IMR-90 (cell line): ENCODE measurements at regions not wholly inside any gene's neighbourhood (a gene's known extent, or its start where the extent isn't known, plus 50 kb on each side); places are given as distances from the start of the nearest gene placed in this dataset.

Source experiments
- ATAC-seq: fragments of 200-7000 bp; cut with Tn5 transposase; 2 replicates; pipeline ENCODE4 v1.9.1; 2020; ENCODE audit warnings: low read depth, mild to moderate bottlenecking, moderate library complexity
- BruUV-seq: library from RNA; stranded (reverse); fragments of 400-500 nt; replicated peaks from 2 replicates; lab custom pipeline; 2021; lab: Mats Ljungman, UMichigan
- CTCF ChIA-PET: fragments of 300-600 bp; formaldehyde crosslinking; extraction: SDS; loops from one replicate; lab custom pipeline; 2021; ENCODE audit warnings: antibody characterized with exemption; lab: Yijun Ruan, JAX
- POLR2A ChIA-PET: fragments of 300-600 bp; sonication (Branson Sonifier 250); formaldehyde crosslinking; loops from one replicate; lab custom pipeline; 2022; ENCODE audit warnings: antibody characterized with exemption; ENCODE audit not compliant: unreplicated experiment; lab: Charles Lee
- DNase-seq: peaks from one replicate; pipeline ENCODE4 v3.0.0; 2013
- H2AFZ ChIP-seq: replicated peaks from 2 replicates; pipeline ENCODE3; 2013; ENCODE audit warnings: low read length, mild to moderate bottlenecking; ENCODE audit not compliant: poor library complexity
- H2AK5ac ChIP-seq: 2 replicates; pipeline ENCODE4 v1.6.1; 2013; ENCODE audit warnings: low read depth, low read length, inconsistent platforms
- H2AK9ac ChIP-seq: replicated peaks from 2 replicates; pipeline ENCODE3; 2013; ENCODE audit warnings: mild to moderate bottlenecking, low read depth, low read length, moderate library complexity; ENCODE audit not compliant: poor library complexity
- H2BK120ac ChIP-seq: 2 replicates; pipeline ENCODE4 v1.6.1; 2013; ENCODE audit warnings: low read depth, low read length, inconsistent platforms
- H2BK15ac ChIP-seq: 3 replicates; pipeline ENCODE4 v1.6.1; 2013; ENCODE audit warnings: low read depth, low read length, inconsistent platforms
- H2BK20ac ChIP-seq: 2 replicates; pipeline ENCODE4 v1.6.1; 2013; ENCODE audit warnings: low read depth, mild to moderate bottlenecking, inconsistent platforms, low read length, moderate library complexity
- H2BK5ac ChIP-seq: 2 replicates; pipeline ENCODE4 v1.6.1; 2013; ENCODE audit warnings: mild to moderate bottlenecking, low read depth, low read length, inconsistent platforms; ENCODE audit not compliant: poor library complexity, severe bottlenecking
- H3K14ac ChIP-seq: replicated peaks from 2 replicates; pipeline ENCODE4 v1.6.1; 2013; ENCODE audit warnings: low read depth, low read length, inconsistent platforms
- H3K18ac ChIP-seq: 2 replicates; pipeline ENCODE4 v1.6.1; 2013; ENCODE audit warnings: low read depth, low read length, control low read depth
- H3K23ac ChIP-seq: 2 replicates; pipeline ENCODE4 v1.6.1; 2013; ENCODE audit warnings: low read depth, low read length, inconsistent platforms
- H3K27ac ChIP-seq: 2 replicates; pipeline ENCODE4 v1.5.1; 2013; ENCODE audit warnings: mild to moderate bottlenecking, control low read depth, low read length; ENCODE audit not compliant: insufficient read depth
- H3K27me3 ChIP-seq: 2 replicates; pipeline ENCODE4 v1.6.1; 2013; ENCODE audit warnings: low read length; ENCODE audit not compliant: control insufficient read depth, insufficient read depth
- H3K36me3 ChIP-seq: 2 replicates; pipeline ENCODE4 v1.6.1; 2013; ENCODE audit warnings: low read length, mixed read lengths; ENCODE audit not compliant: control insufficient read depth, insufficient read depth
- H3K4ac ChIP-seq: 2 replicates; pipeline ENCODE4 v1.6.1; 2013; ENCODE audit warnings: low read depth, low read length, inconsistent platforms
- H3K4me1 ChIP-seq: 2 replicates; pipeline ENCODE4 v1.6.1; 2013; ENCODE audit warnings: low read length, mixed read lengths; ENCODE audit not compliant: control insufficient read depth, insufficient read depth
- H3K4me2 ChIP-seq: 2 replicates; pipeline ENCODE4 v1.6.1; 2013; ENCODE audit warnings: low read depth, mild to moderate bottlenecking, control low read depth, low read length, moderate library complexity
- H3K4me3 ChIP-seq: 2 replicates; pipeline ENCODE4 v1.5.1; 2013; ENCODE audit warnings: low read depth, mild to moderate bottlenecking, control low read depth, low read length, moderate library complexity; ENCODE audit not compliant: insufficient read depth
- H3K56ac ChIP-seq: 2 replicates; pipeline ENCODE4 v1.6.1; 2013; ENCODE audit warnings: low read length, inconsistent platforms; ENCODE audit not compliant: insufficient read depth; ENCODE audit errors: extremely low read depth
- H3K79me1 ChIP-seq, 2 experiments: 2 replicates each; pipeline ENCODE4 v1.6.1; 2013; ENCODE audit warnings: low read length in 2 of 2, inconsistent platforms in 1 of 2, low read depth in 1 of 2
- H3K9ac ChIP-seq: 2 replicates; pipeline ENCODE4 v1.6.1; 2013; ENCODE audit warnings: low read depth, low read length, control low read depth
- H3K9me1 ChIP-seq: 2 replicates; pipeline ENCODE4 v1.6.1; 2013; ENCODE audit warnings: low read length, inconsistent platforms; ENCODE audit not compliant: insufficient read depth
- H3K9me3 ChIP-seq: 2 replicates; pipeline ENCODE4 v1.6.1; 2013; ENCODE audit warnings: low read length; ENCODE audit not compliant: control insufficient read depth, insufficient read depth
- H4K20me1 ChIP-seq: 2 replicates; pipeline ENCODE4 v1.6.1; 2013; ENCODE audit warnings: low read length, inconsistent platforms; ENCODE audit not compliant: insufficient read depth
- H4K5ac ChIP-seq: 2 replicates; pipeline ENCODE4 v1.6.1; 2013; ENCODE audit warnings: mild to moderate bottlenecking, low read depth, low read length, control low read depth
- H4K8ac ChIP-seq, 2 experiments: 2 replicates each; pipeline ENCODE4 v1.6.1; 2013; ENCODE audit warnings: low read depth in 2 of 2, low read length in 2 of 2, control low read depth in 1 of 2, inconsistent platforms in 1 of 2
- H4K91ac ChIP-seq: 2 replicates; pipeline ENCODE4 v1.6.1; 2013; ENCODE audit warnings: low read depth, low read length, inconsistent platforms; ENCODE audit not compliant: insufficient read depth
- MAFK ChIP-seq: IDR thresholded peaks from 2 replicates; pipeline ENCODE4 v1.6.1; 2012; ENCODE audit warnings: low read depth, low read length, improper control_type of control experiment
- POLR2A ChIP-seq: IDR thresholded peaks from 2 replicates; pipeline ENCODE4 v1.6.1; 2012; ENCODE audit warnings: mild to moderate bottlenecking, low read depth, low read length
- RCOR1 ChIP-seq: IDR thresholded peaks from 2 replicates; pipeline ENCODE4 v1.6.1; 2012; ENCODE audit warnings: mild to moderate bottlenecking, low read length, improper control_type of control experiment; ENCODE audit not compliant: insufficient replicate concordance
- SMC3 ChIP-seq: fragments of 150-350 bp; IDR thresholded peaks from 2 replicates; pipeline ENCODE4 v1.6.1; 2016; ENCODE audit warnings: low read depth, mild to moderate bottlenecking, antibody characterized with exemption, low read length, moderate library complexity
- WGBS, 2 experiments: methylation state at CpG; one replicate each; pipeline versions ENCODE4 v1.1.5 to v1.1.7; 2013; ENCODE audit warnings: missing lambda C conversion rate in 2 of 2; ENCODE audit not compliant: insufficient read length in 1 of 2; ENCODE audit errors: extremely low coverage in 2 of 2; 5-methylcytosine and 5-hydroxymethylcytosine counted together
- dilution Hi-C: fragments of 300-500 bp; cut with HindIII; formaldehyde crosslinking; loops from one replicate; pipeline ENCODE4 v1.14.3; 2018; ENCODE audit warnings: low sequenced_read_pairs; ENCODE audit not compliant: unreplicated experiment
- in situ Hi-C: fragments of 300-500 bp; cut with MboI; formaldehyde crosslinking; loops from 3 replicates; pipeline ENCODE4 v1.14.3; 2019; ENCODE audit warnings: low sequenced_read_pairs, inconsistent platforms, mixed read lengths
- intact Hi-C: fragments of 100-400 bp; cut with micrococcal nuclease; formaldehyde crosslinking; loops from 2 replicates; pipeline ENCODE4 v1.10.0; 2022
- TF ChIP-seq, protein P1 (sequence below): conservative IDR thresholded peaks from 2 replicates; pipeline ENCODE4 v1.5.1; 2012; ENCODE audit warnings: mild to moderate bottlenecking, low read depth, low read length, improper control_type of control experiment
- TF ChIP-seq, protein P2 (sequence below): fragments of 150-350 bp; IDR thresholded peaks from 2 replicates; pipeline ENCODE4 v1.6.1; 2016; ENCODE audit warnings: low read depth, mild to moderate bottlenecking, low read length, moderate library complexity, borderline replicate concordance
- TF ChIP-seq, protein P3 (sequence below): fragments of 150-350 bp; IDR thresholded peaks from 2 replicates; pipeline ENCODE4 v1.6.1; 2017; ENCODE audit warnings: mild to moderate bottlenecking, antibody characterized with exemption, low read length, low read depth

DNA sequence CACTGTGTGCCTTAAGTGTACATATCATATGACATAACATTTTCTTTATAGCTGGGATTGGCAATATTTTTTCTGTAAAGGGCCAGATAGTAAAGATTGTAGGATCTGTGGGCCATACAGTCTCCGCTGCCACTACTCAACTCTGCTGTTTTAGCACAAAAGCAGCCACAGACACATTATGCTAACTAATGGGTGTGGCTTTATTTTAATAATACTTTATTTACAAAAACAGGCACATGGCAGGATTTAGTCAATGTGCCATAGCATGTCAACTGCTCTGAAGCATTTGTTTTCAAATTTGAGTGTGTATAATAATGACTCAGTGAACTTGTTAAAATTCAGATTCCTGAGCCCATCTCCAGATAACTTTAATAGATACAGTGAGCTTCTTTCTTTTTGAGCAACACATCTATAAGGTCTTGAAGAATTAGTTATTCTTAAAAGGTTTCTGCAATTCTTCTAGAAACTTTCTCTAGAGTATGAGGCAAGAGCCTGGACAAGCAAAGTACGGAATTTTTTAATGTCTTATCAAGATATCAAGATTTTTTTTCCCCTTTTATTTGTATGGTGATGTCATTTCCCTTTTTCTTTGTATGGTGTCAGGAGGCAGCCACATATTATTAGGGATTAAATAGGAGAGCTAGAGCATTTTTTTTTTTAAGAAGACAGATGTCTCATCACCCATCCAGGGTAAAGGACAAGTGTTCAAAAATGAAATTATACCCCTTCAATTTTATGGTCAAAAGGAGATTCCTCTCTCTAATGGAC is 518.3 kb downstream of the DHX35 start:
- ATAC-seq = no peak
- Histone ChIP-seq H3K56ac (no peak overlapping the region), H4K91ac (no peak overlapping the region), H3K4me3 (no peak overlapping the region), H3K9me3 (0 out of 2 replicates have a peak, but pooled peaks cover 2% of the 10 kb centered on the region), H3K14ac (no peak overlapping the region), H3K36me3 (no peaks in the 10 kb centered on the region), H3K18ac (no peak overlapping the region), H2AK5ac (no peak overlapping the region), H3K27ac (no peak overlapping the region), H4K5ac (no peak overlapping the region), H2AFZ (no peak overlapping the region), H4K20me1 (no peaks in the 10 kb centered on the region), H3K4me2 (no peak overlapping the region), H2BK120ac (no peak overlapping the region), H3K27me3 (no peaks in the 10 kb centered on the region), H2BK15ac (no peak overlapping the region), H4K8ac (no peak overlapping the region), H2AK9ac (no peak overlapping the region), H3K9me1 (no peaks in the 10 kb centered on the region), H3K23ac (no peak overlapping the region), H2BK20ac (no peak overlapping the region), H3K4me1 (no peaks in the 10 kb centered on the region), H3K9ac (no peak overlapping the region), H3K79me1 (no peaks in the 10 kb centered on the region), H2BK5ac (no peak overlapping the region), H3K4ac (no peak overlapping the region)
- intact Hi-C loops = no loop called here
- DNase-seq = no peak
- ChIA-PET POLR2A (no interaction called here), CTCF (interaction anchor here (0.6 kb wide), 1 partner anchor 58 kb away, joined by 3 read pairs; no protein-coding TSS in a partner anchor)
- TF ChIP-seq MAFK = no peak
- TF ChIP-seq, protein P1, sequence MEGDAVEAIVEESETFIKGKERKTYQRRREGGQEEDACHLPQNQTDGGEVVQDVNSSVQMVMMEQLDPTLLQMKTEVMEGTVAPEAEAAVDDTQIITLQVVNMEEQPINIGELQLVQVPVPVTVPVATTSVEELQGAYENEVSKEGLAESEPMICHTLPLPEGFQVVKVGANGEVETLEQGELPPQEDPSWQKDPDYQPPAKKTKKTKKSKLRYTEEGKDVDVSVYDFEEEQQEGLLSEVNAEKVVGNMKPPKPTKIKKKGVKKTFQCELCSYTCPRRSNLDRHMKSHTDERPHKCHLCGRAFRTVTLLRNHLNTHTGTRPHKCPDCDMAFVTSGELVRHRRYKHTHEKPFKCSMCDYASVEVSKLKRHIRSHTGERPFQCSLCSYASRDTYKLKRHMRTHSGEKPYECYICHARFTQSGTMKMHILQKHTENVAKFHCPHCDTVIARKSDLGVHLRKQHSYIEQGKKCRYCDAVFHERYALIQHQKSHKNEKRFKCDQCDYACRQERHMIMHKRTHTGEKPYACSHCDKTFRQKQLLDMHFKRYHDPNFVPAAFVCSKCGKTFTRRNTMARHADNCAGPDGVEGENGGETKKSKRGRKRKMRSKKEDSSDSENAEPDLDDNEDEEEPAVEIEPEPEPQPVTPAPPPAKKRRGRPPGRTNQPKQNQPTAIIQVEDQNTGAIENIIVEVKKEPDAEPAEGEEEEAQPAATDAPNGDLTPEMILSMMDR = no peak
- no peak for TF ChIP-seq SMC3
- no peak for TF ChIP-seq POLR2A
- TF ChIP-seq, protein P2, sequence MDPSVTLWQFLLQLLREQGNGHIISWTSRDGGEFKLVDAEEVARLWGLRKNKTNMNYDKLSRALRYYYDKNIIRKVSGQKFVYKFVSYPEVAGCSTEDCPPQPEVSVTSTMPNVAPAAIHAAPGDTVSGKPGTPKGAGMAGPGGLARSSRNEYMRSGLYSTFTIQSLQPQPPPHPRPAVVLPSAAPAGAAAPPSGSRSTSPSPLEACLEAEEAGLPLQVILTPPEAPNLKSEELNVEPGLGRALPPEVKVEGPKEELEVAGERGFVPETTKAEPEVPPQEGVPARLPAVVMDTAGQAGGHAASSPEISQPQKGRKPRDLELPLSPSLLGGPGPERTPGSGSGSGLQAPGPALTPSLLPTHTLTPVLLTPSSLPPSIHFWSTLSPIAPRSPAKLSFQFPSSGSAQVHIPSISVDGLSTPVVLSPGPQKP = no peak
- TF ChIP-seq, protein P3, sequence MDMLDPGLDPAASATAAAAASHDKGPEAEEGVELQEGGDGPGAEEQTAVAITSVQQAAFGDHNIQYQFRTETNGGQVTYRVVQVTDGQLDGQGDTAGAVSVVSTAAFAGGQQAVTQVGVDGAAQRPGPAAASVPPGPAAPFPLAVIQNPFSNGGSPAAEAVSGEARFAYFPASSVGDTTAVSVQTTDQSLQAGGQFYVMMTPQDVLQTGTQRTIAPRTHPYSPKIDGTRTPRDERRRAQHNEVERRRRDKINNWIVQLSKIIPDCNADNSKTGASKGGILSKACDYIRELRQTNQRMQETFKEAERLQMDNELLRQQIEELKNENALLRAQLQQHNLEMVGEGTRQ = no peak
- no peak for TF ChIP-seq RCOR1
- dilution Hi-C loops = no loop called here
- no TSS peak for BruUV-seq
- no CpG with 5 or more reads among the region's 2 CpGs for WGBS, 2 experiments
- in situ Hi-C loops = no loop called here
